G401 (cell line): ENCODE measurements at regions not wholly inside any gene's neighbourhood (a gene's known extent, or its start where the extent isn't known, plus 50 kb on each side); places are given as distances from the start of the nearest gene placed in this dataset.
A peak's percentile ranks its signal among the peaks of the same experiment; 100 is the strongest.

Experiments used
- DNase-seq: peaks from one replicate; pipeline ENCODE4 v3.0.0-alpha.2; 2015; ENCODE audit warnings: low spot score
- in situ Hi-C: cut with HindIII; loops from 2 replicates; pipeline ENCODE4 v1.10.0; 2016; ENCODE audit warnings: low sequenced_read_pairs, mixed read lengths

DNA sequence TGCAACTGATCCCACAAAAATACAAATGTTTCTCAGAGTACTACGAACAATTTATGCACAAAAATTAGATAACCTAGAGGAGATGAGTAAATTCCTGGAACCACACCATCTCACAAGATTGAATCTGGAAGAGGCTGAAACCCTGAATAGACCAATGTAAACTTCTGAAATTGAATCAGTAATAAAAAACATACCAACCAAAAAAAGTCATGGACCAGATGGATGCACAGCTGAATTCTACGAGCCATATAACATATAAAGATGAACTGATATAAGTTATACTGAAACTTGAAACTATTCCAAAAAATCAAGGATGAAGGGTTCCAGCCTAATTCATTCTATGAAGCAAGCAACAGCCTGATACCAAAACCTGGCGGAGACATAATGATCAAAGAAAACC is 336.3 kb downstream of the PYDC2 start:
- in situ Hi-C loops = no loop called here
- DNase-seq = no peak

DNA sequence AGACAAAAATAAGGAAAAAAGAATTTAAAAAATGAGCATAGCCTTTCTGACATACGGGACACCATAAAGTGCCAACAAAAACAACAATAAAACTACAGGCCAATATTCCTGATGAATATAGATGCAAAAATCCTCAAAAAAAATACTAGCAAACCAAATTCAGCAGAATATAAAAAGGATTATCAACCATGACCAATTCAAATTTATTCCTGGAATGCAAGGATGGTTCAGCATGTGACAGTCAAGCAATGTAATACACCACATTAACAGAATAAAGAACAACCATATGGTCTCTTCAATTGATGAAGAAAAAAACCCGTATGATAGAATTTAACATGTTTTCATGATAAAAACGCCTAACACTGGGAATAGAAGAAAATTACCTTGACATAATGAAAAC is 341.7 kb downstream of the PYDC2 start:
- no peak for DNase-seq
- in situ Hi-C loops = no loop called here

DNA sequence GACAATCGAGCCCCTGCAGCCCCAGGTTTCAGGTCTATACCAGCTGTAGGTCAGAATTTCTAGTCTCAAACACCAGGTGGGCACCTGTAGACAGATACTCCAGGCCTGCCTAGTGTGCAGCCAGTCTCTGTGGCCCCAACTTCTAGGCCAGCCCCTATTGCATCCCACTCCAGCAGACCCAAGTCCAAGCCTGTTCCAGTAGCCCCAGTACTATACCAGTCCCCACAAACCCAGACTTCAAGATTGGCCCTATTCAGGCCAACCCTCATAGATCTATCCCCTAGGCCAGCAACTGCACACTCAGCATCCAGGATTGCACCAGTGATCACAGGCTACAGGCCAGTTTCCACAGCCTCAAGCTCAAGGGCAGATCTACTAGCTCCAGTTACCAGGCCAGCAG is 344.0 kb downstream of the PYDC2 start:
- in situ Hi-C loops = no loop called here
- no peak for DNase-seq

DNA sequence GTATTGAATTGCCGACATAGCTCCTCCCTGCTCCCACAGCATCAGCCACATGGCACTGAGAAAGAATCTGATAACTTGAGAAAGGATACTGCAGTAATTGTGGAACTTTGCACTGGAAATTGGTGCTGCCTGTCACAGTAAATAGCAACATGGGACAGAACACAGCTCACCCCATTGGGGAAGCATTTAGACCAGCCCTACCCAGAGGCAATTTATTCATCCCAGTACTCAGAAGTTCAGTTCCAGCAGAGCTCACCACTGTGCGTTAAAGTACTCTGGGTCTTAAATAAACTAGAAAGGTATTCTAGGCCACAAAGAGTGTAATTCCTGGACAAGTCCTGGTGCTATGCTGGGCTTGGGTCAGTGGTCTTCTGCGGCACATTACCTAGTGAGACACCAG is 347.1 kb downstream of the PYDC2 start:
- in situ Hi-C loops = no loop called here
- DNase-seq = no peak

DNA sequence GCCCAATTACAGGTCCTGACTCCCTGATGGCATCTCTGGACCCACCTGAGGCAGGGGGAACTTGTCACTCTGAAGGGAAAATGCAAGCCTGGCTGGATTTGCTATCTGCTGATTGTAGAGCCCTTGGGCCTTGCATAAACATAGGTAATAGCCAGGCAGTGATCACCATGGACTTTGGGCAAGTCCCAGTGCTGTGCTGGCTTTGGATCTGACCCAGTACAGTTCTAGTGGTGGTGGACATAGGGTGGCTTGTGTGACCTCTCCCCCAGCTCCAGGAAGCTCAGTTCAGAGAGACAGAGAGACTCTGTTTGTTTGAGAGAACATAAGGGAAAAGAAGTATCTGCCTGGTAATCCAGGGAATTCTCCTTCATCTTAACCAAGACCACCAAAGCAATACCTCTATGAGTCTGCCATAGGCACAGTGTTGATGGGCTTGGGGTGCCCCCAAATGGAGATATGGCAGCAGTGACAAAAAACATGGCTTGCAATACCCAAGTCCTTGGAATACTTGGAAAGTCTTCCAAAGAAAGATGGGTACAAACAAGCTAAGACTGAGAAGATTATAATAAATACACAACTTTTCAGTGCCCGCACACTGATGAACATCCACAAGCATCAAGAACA is 348.5 kb downstream of the PYDC2 start:
- DNase-seq = no peak
- in situ Hi-C loops = no loop called here

DNA sequence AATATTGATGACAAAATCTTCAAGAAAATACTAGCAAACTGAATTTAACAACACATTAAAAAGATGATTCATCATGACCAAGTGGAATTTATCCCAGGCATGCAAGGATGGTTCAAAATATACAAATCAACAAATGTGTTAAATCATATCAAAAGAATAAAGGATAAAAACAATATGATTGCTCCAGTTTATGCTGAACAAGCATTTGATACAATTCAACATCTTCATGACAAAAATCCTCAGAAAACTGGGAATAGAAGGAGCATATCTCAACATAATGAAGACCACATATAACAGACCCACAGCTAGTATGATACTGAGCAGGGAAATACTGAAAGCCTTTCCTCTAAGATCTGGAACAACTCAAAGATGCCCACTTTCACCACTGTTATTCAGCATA is 352.3 kb downstream of the PYDC2 start:
- in situ Hi-C loops = no loop called here

DNA sequence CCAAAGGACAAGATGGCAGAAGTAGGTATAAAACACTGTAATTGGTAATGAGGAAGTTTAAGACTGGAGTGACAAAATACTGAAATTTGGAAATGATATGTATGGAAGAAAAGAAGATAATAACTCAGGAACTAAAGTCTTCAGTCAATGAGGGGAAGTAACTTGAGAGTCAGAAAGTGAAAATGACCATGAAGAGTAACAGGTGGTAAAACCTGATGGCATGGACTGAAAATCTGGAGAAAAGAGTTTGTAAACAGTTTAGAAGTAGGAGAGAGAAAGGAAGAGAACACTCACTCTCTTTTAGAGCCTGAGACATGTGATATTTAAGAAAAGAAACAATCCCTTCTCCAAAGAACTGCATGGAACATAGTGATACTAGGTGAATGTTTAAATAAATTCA is 387.9 kb downstream of the PYDC2 start:
- in situ Hi-C loops = no loop called here
- DNase-seq = no peak

More for the DNA sequence above, 352.3 kb downstream of the PYDC2 start:
- DNase-seq = no peak

DNA sequence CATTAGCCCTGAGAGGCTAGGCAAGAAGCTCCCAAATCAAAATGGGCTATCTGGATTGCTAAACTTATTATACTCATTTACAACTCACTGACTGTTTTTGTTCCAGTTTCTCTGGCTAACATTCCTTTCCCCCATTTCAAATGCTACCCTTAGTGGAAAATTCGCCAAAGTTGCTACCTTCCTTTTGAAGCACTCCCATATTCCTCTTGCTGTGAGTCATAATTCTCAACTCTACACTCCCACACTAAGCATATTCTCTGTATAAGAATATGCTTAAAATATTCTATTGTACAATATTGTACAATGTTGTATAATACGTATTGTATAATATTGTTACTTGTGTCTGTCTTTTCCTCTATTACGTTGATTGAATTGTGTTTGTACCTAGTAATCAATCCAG is 398.6 kb downstream of the PYDC2 start:
- in situ Hi-C loops = no loop called here

DNA sequence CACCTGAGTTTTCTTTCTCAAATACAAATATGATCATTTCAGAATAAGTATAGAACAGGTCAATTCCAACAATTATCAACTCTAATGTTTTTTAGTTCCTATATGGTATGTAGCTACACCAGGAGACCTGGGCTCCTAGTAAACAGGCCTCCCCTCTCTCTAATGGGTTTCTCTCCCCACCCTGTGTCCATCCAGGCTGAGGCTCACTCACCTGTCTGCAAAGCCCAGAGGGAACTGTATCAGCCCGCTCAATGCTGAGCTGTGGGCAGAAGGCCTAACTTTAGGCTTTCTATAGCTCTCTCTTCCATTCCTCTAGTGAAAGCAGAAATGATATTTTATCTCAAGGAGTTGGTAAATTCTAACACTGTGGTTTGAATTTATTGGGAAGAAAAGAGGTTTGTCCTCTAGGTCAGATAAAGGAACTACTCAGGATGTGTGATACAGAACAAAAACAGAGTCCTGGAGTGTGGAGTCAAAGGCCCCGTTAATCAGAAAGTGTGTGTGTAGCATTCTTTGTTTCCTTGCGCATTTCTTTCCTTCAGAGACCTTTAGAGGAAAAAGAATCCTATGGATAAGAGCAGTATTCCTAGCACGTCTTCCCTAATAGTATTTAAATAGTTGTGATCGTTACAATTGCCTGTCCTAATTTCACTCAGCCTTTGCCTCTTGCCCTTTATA is 408.9 kb downstream of the PYDC2 start:
- in situ Hi-C loops = no loop called here
- no peak for DNase-seq

More for the DNA sequence above, 398.6 kb downstream of the PYDC2 start:
- DNase-seq = no peak

DNA sequence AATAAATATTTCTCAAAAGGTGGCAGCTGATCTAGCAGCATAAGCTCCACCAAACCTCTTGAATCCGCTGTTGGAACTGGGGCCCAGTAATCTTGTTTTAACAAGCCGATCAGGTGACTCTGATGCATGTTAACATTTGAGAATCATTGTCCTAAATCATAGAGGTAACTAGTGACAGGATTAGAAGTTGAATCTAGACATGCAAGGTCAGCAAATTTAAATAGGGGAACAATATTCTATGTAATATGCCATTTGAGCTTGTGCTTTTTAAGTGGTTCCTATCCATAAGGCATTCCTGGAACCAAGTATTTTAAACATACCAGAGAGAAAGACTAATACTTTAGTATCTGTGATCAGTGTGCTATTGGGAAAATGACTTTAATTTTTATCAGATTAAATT is 412.8 kb downstream of the PYDC2 start:
- no peak for DNase-seq
- in situ Hi-C loops = no loop called here

DNA sequence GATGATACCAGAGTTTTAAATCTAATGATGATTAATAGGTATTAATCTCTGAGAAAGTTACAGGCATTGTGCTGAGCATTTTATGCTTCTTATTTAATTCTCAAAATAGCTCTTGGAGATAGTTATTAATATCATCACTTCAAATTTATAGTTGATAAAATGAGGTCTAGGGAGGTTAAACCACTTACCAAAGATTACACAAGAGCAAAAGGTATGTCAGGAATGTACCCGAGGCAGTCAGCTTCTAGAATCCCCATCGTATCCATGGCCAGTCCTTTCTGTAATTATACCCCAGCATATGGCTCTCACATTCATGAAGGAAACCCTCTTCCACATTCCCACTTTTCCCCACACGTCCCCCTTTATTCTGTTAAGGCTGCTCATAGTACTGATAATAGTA is 421.3 kb downstream of the PYDC2 start:
- in situ Hi-C loops = no loop called here
- DNase-seq = no peak

DNA sequence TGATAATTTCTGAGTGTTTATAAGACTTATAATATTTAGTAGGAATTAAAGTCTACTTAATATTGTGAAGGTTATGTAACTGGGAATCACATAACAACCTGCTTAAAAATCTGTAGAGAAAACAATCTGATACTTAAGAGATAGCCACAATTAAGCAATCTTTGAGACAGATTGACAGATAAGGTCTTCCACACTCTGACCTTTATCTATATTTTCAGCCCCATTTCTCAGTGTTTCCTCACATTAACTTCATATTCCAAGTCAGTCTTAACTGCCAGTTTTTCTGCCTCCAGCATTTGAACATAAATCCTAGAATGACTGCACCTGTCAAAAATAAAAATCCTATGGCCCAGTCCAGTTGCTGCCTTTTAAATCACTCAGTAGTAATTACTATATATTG is 423.2 kb downstream of the PYDC2 start:
- DNase-seq = no peak
- in situ Hi-C loops = no loop called here

DNA sequence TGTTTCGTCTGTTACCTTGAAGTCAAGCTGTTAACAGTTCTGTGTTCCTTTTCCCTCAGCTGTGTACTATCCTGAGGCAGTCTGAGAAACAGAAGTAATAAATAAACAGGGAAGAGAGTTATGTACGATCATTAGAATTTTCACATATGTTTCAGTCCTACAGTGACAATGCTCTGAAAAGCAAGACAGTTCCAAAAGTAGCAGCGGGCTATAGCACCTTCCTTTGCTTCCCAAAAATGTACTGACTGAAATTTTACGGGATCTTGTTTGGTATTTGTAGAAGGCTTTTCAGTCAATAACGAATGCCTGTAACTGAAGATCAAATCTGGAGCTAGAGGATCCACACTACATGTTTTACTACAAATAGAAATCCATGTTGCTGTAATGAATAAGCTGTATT is 428.1 kb downstream of the PYDC2 start:
- DNase-seq = no peak
- in situ Hi-C loops = no loop called here

DNA sequence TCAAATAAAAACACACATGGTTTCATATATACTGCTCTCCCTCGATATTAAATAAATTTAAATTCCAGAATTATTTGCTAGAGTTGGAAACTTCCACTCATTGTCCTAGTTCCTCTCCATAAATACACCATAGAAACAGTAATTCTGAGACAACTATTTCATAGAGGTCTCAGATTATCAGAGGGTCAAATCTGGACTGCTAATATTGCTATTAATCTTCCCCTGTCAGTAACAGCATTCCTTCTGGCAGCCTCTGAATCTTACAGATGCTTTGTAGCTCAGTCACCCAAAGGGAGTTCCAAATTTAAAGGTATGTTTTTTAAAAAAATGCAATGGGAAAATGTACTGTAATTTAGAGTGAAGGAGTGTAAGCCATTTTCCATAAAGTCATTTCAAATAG is 428.8 kb downstream of the PYDC2 start:
- in situ Hi-C loops = no loop called here
- DNase-seq = no peak

DNA sequence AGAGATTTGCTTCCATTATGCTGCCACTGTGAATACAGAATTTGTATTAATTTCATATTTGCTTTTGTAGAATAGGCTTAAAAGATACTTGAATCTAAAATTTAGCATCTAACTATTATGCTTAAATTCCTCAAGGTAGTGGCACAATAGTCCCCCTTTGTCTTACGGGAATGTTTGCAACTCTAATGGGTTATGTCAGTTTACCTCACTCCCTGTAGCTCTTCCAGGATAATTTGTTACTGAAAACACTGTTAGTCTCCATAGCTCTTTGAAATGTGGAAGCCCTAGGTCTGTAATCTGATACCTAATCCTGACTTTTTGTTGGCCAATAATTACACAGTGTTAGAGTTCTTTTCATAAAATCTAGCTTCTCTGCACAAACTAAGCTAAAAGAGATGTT is 433.4 kb downstream of the PYDC2 start:
- in situ Hi-C loops = no loop called here
- no peak for DNase-seq

DNA sequence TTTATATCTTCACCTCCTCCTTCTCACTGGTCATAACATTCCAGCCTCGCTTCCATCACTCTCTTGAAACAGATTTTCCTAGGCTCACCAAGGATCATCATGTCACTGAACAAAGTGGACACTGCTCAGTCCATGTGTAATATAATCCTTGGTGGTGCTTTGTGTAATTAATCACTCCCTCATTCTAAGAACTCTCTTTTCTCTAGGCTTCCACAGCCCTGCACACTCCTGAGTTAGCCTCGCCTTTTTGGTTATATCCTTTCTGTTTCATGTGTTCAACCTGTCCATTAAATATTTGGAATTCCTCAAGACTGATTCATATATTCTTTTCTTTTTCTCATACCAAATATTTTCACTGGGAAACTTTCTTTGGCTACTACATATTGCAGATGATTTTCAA is 440.8 kb downstream of the PYDC2 start:
- in situ Hi-C loops = no loop called here
- no peak for DNase-seq

DNA sequence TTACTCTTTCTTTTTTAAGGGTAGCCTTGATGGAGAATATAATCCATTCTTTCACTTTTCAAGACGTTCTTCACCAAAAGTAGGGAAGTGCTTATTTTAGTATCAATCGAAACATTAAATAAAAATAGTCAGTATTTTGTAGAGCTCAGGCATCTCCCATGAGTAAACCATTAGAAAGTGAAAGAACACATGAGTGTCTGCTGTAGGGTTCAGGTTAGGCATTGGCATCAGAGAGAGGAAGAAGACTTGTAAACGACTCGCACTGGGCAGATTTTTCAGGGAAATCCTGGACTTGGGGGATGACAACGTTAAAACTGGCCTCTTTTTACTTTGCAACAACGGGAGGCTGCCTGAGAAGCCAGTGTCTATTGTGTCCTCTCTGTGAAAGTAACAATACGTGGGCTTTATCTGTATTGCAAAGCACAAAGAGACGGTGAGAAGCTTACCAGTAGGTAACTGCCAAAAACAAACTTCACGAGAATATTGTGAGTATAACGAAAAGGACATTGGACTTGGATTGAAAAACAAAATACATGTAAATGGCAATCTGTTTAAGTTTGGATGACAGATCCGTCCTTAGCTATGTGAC is 451.7 kb downstream of the PYDC2 start:
- DNase-seq = no peak
- in situ Hi-C loops = no loop called here

DNA sequence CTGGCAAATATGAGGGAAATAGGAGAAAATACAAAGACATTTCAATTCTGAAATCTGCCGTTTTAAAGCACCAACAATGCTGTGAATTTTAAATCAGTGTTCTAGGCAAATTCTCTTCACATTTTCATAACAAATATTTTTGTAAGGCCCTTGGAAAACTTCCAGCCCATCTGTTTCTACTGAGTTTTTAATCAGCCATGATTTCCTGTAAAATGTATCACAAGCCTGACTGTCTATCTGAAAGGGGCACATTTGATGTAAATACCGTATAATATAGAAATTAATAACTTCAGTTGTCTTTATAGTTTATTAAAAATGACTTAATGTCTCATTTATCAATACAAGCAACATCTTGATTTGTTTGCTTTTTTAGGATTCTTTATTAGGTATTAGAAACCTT is 454.7 kb downstream of the PYDC2 start:
- in situ Hi-C loops = no loop called here
- peak; percentile 25 for DNase-seq

DNA sequence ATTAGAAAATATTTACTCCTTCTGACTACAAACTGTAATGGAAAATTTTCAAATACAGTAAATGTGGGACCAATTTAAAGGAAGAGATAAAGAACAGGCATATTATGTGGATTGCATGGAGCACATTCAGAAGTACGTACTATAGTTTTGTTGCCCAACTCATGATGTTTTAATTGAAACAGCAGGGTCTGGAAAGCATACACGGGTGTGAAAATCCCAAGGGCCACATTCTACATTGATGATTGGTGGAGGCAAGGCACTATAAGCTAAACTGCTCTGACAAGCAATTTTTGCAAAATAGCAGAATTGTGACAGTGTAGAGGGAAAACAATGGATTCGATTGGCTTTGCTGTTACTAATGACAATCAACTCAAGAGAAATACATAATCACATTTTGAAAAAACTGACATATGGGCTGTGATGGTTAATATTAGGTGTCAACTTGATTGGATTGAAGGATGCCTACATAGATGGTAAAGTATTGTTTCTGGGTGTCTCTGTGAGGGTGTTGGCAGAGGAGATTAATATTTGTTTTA is 458.6 kb downstream of the PYDC2 start:
- no peak for DNase-seq
- in situ Hi-C loops = no loop called here

DNA sequence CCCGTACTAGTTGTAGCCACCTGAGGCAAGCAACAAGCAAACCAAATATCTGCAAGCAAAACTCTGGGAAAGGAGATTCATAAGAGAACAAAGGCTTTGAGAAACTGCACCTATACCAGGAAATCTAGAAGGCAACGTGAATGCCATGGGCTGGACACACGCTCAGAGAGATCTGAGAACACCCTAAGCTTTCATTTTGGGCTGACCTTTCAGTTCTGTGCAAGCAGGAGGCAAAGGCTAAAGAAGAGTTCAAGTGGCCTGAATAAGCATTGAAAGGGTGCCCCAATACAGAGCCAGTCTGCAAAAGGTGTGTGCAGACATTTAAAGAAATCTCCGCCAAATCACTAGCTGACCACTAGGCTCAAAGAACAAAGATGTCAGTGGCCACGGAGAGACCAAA is 461.6 kb downstream of the PYDC2 start:
- no peak for DNase-seq
- in situ Hi-C loops = no loop called here
